Frontal cortex (tissue), 3 donors: ENCODE measurements at regions not wholly inside any gene's neighbourhood (a gene's known extent, or its start where the extent isn't known, plus 50 kb on each side); places are given as distances from the start of the nearest gene placed in this dataset.
"Not testable (repeated sequence)": the region's sequence is repeated elsewhere in the genome, so short reads cannot be mapped to it uniquely, and the experiment has no call there.

Source experiments
- DNase-seq, 2 donors: peaks; one replicate each; pipeline ENCODE4 v3.0.0; 2012; ENCODE audit warnings: low spot score in 2 of 2
- FAIRE-seq: peaks from 2 replicates; lab custom pipeline; 2012; peaks lifted over from hg19 to GRCh38; lab: Jason Lieb, UNC
- donor health status: control.
- donor health status: control.
- donor health status: control.

DNA sequence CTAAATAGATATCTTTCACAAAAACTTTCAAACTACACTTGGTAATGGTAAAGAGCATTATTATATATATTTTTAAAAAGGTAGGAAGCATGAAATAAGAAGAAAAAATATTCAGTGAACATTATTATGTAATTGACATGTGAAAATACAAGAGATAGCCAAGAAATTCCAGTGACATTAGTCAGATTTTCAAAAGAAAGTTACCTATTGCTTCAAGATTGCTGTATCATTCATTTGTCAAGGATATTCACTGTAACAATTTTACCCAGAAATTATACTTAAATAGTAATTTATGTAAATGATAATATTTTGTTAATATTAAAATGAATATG lies 350.2 kb downstream of the KIF2B start:
- FAIRE-seq = no peak
- DNase-seq = no peak

DNA sequence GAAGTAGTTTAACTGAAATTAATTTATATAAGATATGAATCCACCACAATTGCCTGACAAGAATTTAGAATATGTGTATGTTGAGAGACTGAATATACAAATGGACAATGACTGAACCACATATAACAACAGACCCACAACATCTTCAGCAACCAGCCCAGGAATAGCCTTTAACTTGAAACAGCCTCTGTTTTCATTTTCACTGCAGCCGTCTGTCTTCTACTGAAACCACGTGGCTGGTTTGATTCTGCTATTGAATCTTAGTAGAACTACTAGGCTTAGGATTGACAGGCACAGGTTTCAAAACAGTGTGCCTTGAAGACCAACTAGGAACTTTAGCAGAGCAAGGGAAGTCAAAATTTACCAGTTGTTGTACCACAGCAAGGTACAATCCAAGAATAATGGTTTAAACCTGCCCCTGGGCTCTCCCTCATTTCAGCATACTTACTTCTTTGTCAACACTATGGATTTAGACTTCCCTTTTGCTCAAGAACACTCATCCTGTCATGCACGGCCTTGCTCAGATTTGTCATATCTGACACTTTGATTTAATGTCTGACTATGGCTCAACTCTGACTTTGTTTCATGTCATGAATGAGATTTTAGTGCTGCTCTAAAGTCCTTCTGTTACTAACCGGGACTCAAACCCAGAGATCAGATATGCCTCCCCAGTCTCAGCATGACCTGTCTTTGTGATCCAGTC lies 355.0 kb downstream of the KIF2B start:
- no peak for DNase-seq
- FAIRE-seq = no peak

DNA sequence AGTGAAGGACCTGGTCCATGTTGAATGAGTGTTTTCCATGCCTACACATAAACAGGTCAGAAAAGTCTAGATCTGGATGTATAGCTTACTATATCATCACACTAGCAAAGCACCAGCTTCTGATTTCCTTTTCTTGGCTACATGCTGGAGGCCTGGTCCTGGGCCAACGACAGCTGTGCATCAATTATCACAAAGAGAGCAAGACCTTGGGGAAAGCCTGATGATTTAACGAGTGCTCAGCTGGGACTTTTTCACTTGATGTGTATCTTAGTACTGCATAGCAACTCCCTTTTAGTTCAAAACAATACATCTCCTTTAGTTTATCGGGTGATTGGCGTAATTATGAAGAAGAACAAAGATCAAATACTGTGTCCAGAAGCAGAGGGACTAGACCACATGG lies 358.2 kb downstream of the KIF2B start:
- DNase-seq = no peak
- no peak for FAIRE-seq

DNA sequence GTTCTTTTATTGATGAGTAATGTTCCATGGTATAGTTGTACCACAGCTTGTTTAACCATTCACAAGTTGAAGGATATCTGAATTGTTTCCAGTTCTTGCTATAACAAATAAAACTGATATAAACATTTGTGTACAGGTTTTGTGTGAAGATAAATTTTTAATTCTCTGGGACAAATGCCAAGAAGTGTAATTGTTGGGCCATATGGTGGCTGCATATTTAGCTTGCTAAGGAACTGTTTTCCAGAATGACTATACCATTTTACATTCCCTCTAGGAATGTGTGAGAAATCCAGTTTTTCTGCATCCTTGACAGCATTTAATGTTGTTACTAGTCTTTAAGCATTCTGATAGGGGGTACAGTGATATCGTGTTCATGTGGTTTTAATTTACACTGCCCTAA lies 368.5 kb downstream of the KIF2B start:
- FAIRE-seq = no peak
- DNase-seq = no peak

DNA sequence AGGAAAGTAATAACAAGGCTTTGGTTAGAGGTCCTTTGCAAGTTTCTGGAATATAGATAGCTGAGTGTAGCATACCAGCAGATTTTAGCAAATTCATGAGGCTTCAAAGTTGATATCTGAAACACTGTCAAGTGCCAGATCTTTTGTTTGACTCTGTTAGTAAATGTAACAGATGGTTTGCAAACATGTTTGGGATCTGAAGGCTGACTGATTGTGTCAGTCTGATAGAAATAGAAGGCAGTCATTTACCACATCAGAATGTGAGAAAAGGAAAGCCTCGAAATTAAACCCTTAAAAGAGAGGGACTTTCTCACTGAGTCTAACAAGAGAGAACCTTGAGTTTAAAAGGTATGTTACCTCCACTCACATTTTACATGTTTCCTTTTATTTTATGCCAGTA lies 371.5 kb downstream of the KIF2B start:
- FAIRE-seq = no peak
- DNase-seq = no peak

DNA sequence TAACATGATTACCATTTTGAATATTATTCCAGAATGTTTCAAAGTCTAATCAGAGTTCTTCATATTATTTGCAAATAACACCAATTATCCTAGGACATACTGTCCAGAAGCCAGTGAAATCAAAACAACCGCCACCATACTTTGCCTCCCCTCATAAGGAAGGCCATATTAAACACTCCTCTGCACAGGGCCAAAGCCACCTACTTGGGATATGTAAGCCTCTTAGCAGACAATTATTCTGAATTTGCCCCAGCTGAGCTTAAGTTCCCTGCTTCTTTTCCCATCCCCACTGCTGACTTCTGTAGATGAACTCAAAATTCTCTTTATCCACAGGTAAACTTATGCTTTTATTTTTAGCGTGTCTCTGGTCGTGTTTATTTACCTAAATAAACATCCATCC lies 374.0 kb downstream of the KIF2B start:
- FAIRE-seq = no peak
- DNase-seq = no peak

DNA sequence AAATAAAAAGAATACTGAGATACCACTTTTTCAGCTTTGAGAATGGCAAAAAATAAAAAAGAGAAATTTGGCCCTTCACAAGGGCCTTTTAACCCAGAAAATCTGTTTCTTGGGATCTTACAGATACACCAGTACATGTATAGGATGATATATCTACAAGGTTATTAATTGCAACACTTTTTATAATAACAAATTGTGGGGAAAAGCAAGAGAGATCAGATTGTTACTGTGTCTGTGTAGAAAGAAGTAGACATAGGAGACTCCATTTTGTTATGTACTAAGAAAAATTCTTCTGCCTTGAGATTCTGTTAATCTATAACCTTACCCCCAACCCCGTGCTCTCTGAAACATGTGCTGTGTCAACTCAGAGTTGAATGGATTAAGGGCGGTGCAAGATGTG lies 378.7 kb downstream of the KIF2B start:
- not testable (repeated sequence) for FAIRE-seq, DNase-seq

DNA sequence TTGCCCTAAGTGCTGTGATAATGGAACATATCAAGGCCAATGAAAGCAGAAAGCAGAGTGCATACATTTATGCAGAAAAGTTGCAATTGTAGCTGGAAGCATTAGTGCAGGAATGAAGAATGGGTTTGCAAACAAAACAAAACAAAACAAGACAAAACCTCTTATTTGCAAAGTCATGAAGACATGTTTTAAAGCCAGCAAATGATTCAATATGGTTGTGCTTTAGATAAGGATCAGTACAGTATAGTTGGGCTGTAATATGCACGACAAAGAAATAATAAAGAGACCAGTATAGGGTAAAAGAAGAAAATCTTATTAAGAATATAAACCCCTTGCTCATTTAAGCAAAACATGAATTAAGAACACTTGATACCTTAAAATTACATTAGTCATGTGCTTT lies 398.1 kb downstream of the KIF2B start:
- no peak for DNase-seq
- no peak for FAIRE-seq

DNA sequence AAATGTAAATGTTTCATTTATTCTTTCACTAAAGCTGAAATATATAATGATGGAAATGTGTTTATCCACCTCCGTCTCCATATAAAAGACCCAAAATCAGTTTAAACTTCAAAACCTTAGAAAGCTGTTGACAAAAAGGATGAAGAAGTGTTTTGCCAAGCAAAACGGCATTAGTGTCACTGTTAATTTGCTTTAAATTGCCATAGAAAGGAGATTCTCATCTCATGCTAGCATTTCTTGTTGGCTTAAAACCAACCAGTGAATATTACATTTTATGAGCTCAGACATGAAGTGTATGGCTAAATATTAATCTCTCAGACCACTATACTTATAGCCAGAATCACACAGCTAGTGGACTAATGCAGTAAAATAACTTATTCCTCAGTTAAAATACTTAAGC lies 398.8 kb downstream of the KIF2B start:
- no peak for FAIRE-seq
- DNase-seq = no peak

DNA sequence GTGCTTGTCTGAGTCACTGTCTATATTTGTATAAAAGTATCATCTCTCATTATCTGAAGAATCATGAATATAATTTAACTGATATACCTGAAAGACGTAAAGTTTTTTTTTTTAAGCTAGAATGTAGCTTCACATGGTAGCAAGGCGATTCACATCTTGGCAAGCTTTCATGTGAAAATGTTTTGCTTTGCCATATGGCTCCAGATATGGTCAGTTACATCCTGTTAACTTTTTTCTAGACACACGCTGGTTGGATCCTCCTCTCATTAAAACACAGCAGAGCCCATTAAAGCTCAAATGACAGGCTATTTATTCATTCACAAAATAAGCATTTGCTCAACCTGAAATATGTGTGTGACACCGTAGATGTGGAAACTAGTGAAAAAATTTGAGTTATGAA lies 412.8 kb downstream of the KIF2B start:
- no peak for DNase-seq
- no peak for FAIRE-seq

DNA sequence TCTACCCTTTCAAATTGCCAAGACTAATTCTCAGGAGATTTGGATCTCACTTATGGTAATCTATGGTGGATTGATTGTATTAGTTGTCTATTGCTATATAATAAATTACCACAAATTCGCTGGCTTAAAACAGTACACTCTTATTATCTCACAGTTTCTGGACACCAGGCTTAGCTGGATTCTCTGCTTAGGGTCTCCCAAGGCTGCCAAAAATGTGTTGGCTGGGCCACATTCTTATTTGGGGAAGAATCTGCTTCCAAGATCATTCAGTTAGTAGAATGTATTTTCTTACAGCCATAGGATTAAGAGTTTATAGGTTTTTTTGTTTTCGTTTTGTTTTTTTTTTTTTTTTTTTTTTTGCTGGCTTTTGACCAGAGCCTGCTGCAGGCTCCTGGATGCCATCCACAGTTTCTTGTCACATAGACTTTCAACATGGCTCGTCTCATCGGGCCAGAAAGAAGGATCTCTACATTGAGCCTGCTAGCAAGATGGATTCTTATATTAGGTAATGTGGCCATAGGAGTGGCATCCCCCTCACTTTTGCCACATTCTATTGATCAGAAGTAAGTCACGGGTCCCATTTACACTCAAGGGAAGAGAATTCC lies 415.3 kb downstream of the KIF2B start:
- FAIRE-seq = no peak
- no peak for DNase-seq

DNA sequence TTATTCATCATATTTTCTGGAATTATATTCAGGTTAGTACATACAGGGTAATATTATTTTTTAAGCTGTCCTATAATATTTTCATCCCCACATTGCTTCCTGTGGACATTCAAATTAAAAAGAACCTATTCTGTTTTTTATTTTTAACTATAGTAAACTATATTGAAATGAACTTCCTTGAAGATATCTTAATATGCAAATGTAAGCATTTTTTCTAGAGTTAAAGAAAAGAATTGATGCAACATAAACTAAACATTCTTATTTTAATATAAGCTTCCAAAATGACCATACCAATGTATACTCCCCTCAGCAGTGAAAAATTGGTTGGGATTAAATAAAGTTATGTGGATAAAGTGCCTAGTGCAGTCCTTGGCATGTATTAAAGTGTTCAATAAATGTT lies 416.6 kb downstream of the KIF2B start:
- DNase-seq (no peak), FAIRE-seq (no peak)

DNA sequence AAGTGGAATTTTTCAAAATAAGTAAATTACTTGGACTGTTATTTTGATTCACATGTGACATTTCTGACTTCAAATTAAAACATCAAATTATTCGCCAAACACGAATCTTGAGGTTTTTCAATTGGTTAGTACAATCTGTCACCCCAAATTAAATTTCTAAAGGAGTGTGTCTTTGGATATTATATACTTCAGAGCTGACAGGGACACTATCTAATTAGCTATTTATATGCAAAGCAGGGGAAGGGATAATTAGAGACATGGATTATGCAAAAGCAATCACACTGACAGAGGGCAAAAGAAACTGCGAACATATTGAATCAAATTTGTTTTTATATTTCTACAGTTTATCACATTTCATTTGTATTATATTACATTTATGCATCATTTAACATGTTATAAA lies 433.0 kb downstream of the KIF2B start:
- FAIRE-seq = no peak
- no peak for DNase-seq

DNA sequence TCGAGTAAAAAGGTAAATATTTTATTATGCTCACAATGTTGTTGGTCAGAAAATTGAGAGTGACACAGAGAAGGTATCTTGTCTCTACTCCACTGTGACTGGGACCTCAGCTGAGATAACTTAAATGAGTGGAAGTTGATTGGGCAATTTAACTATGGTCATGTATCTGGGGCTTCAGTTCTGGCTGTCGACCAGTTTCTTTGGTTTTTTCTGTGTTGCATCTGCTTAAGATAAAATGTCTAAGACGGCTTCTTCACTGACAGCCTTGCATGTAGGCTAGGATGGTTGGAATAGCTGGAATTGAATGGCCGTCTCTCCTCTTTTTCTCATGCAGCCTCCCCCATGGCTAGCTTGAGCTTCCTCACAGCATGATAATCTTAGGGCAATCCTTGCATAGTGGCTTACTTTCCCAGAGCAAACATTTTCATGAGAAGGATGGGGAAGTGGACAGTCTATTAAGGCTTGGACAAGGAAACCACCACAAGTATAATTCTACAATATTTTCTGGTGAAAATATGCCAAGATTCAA lies 433.7 kb downstream of the KIF2B start:
- FAIRE-seq (no peak), DNase-seq (no peak)

DNA sequence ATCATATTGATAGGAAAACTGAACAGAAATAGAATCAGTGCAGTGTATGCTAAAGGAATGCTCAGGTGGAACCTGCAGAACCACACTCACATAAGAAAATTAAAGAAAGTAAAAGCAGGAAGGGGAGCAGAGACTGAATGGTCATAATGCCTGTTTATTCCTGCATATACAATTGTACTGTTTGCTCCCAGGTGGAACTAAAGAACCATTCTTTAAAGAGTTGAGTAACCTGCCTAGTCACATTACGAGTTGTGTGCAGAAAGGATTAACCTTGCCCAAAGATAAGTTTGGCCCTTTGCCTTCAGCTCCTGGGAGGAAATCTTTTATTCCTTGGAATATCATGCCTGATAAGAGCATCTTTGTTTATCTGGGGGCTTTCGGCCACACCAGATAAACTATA lies 434.7 kb downstream of the KIF2B start:
- DNase-seq (no peak), FAIRE-seq (no peak)

DNA sequence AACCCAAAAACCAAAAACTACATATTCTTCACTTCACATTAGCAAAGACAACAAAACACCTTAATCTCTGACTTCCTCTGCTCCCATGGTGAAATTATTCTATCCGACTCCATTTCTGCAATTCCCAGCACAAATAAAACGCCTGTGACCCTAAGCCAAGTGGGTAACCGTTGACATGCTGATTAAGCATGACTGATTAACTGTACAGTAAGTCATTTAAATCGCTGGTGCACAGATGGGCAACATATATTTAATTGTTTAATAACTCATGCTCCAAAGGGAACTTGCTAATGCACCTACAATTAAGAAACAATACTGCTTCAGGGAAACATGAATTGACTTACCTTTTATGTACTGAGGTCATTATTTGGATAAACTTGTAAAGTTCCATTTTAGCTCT lies 436.7 kb downstream of the KIF2B start:
- DNase-seq (no peak), FAIRE-seq (no peak)

DNA sequence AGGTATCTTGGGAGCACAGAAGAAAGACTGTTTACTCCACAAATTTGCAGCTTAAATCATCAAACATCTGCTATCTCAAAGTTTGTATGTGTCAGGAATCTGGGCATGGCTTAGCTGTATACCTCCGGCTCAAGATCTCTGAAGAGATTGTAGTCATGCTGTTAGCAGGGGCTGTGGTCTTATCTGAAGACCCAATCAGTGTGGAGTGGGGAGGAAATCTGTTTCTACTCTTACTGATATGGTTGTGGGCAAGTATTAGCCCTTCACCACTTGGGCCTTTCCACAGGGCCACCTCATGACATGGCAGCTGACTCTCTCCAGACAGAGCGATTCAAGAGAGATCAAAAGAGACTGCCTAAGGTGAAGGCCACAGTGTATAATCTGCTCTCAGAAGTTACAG lies 438.7 kb downstream of the KIF2B start:
- DNase-seq (no peak), FAIRE-seq (no peak)

DNA sequence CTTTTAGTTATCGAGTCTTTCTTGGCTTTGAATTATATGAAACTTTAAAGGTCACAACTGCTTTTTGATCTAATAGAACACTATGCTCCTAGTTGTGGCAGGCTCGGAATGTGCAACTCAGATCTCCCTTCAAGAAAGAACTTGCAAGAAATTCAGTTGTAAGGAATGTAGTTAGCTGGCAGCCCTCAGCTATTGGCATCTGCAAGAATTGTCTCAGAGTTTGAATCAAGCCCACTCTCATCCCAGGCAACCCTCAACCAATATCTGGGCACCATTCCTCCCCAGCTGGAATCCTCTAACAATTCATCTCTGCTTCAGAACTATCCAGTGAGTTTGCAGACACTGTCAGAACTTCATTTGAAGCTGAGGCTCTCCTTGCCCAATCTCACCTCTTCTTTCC lies 447.2 kb downstream of the KIF2B start:
- no peak for DNase-seq
- FAIRE-seq = no peak

DNA sequence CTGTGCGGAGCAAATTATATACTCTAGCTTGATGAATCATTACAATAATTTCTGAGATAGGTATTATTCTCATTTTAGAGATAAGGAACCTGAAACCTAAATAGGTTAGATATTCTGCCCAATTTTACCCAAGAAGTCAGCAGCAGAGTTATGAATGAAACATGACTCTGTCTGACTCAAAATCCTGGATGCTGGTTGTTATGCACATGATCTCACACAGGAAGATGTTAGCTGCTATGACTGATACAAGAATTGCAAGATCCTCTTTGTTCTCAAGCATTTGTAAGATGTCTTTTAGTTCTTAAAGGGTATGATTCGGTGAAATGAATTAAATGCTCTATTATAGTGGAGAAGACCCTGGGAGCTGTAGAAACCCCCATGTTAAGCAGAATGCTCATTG lies 447.8 kb downstream of the KIF2B start:
- DNase-seq (no peak), FAIRE-seq (no peak)

DNA sequence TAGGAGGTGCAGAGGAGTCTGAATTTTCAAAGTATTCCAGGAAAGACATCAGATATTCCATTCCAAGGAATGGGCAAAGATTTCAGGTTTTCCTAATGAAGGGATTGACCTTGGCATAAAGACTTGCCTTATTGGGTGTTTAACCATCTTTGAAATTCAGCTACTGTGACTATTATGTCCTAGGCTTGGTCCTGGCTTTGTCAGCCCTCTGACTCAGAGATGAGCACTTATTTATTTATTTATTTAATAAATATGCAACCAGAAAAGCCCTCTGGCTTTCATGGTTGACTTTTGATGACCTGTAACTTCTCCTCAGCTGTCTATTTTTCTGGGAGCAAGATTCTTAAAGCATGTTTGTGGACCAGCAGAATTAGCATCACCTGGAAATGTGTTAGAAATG lies 455.1 kb downstream of the KIF2B start:
- DNase-seq = no peak
- no peak for FAIRE-seq

DNA sequence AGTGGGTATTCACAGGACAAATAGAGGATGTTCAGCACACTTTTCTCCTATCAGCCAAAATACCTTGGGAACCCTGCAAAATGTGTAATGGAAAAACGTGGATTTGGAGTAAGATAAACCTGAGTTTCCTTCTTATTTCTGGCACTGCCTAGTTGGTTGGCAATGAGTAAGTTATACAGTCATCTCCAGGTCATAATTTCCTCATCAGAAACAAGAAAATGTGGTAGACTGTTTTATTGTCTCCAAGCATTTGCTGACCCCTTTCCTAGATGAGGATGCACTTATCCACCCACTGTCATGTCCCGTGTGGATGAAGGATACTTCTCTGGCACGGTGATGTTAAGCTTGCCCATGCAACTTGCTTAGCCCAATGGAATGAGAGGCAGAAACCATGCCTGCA lies 458.0 kb downstream of the KIF2B start:
- FAIRE-seq = no peak
- no peak for DNase-seq

DNA sequence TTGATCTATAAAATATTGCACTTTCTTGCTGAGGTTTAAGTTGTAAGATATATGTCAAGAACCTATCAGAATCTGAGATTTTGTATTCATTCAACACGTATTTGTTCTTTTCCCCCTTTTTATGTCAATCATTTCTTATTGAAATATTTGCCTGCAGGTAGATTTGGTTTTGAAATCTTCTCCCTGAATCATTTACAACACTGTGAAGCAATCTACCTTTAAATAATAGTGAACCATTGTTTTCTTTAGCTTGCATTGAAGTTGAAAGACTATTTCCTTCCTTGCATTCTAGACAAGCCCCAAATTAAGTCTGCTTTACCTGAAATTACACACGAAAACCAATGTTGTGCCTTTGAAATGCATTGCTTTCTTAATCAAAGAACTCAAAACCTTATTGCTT lies 460.2 kb downstream of the KIF2B start:
- FAIRE-seq = no peak
- DNase-seq = no peak
